Astrocyte (in vitro differentiated cells and primary cell): ENCODE measurements at regions not wholly inside any gene's neighbourhood (a gene's known extent, or its start where the extent isn't known, plus 50 kb on each side); places are given as distances from the start of the nearest gene placed in this dataset.

Experiments
- DNase-seq: peaks from one replicate; pipeline ENCODE4 v3.0.0-alpha.2; 2010; ENCODE audit warnings: low read depth
- FAIRE-seq: peaks from 2 replicates; lab custom pipeline; 2011; peaks lifted over from hg19 to GRCh38; lab: Jason Lieb, UNC
- H2AFZ ChIP-seq: 2 replicates; pipeline ENCODE4 v1.6.0; 2012; ENCODE audit warnings: low read depth, low read length, inconsistent platforms
- H3K27ac ChIP-seq: 2 replicates; pipeline ENCODE4 v1.5.1; 2011; ENCODE audit warnings: low read depth, low read length, inconsistent platforms
- H3K27me3 ChIP-seq: 2 replicates; pipeline ENCODE4 v1.6.0; 2011; ENCODE audit warnings: low read length, inconsistent platforms; ENCODE audit not compliant: insufficient read depth
- H3K36me3 ChIP-seq: 2 replicates; pipeline ENCODE4 v1.5.1; 2011; ENCODE audit warnings: low read length, inconsistent platforms; ENCODE audit not compliant: insufficient read depth
- H3K4me1 ChIP-seq: 2 replicates; pipeline ENCODE4 v1.5.1; 2011; ENCODE audit warnings: low read length, inconsistent platforms; ENCODE audit not compliant: insufficient read depth
- H3K4me2 ChIP-seq: 2 replicates; pipeline ENCODE4 v1.6.0; 2012; ENCODE audit warnings: low read length, inconsistent platforms
- H3K4me3 ChIP-seq: 2 replicates; pipeline ENCODE4 v1.5.1; 2011; ENCODE audit warnings: low read depth, mild to moderate bottlenecking, low read length, inconsistent platforms; ENCODE audit not compliant: insufficient read depth
- H3K79me2 ChIP-seq: 2 replicates; pipeline ENCODE4 v1.6.0; 2012; ENCODE audit warnings: mild to moderate bottlenecking, low read length, inconsistent platforms; ENCODE audit not compliant: insufficient read depth
- H3K9ac ChIP-seq: 2 replicates; pipeline ENCODE4 v1.6.0; 2012; ENCODE audit warnings: mild to moderate bottlenecking, low read length, inconsistent platforms
- H3K9me3 ChIP-seq: 2 replicates; pipeline ENCODE4 v1.5.1; 2012; ENCODE audit warnings: low read depth, mild to moderate bottlenecking, low read length, inconsistent platforms; ENCODE audit not compliant: insufficient read depth
- H4K20me1 ChIP-seq: 2 replicates; pipeline ENCODE4 v1.6.0; 2012; ENCODE audit warnings: low read length, inconsistent platforms; ENCODE audit not compliant: insufficient read depth
- H3K27ac Mint-ChIP-seq: one replicate; pipeline ENCODE4 v1.8.0; 2021; ENCODE audit warnings: mild to moderate bottlenecking, mixed read lengths; ENCODE audit not compliant: unreplicated experiment
- H3K27me3 Mint-ChIP-seq: one replicate; pipeline ENCODE4 v1.8.0; 2021; ENCODE audit warnings: low read depth, mixed read lengths; ENCODE audit not compliant: unreplicated experiment
- H3K36me3 Mint-ChIP-seq: one replicate; pipeline ENCODE4 v1.8.0; 2021; ENCODE audit warnings: low read depth, mixed read lengths; ENCODE audit not compliant: unreplicated experiment
- H3K4me1 Mint-ChIP-seq: one replicate; pipeline ENCODE4 v1.8.0; 2021; ENCODE audit warnings: low read depth, mixed read lengths; ENCODE audit not compliant: unreplicated experiment
- H3K4me3 Mint-ChIP-seq: one replicate; pipeline ENCODE4 v1.8.0; 2021; ENCODE audit warnings: mild to moderate bottlenecking, moderate library complexity, mixed read lengths; ENCODE audit not compliant: unreplicated experiment
- H3K9me3 Mint-ChIP-seq: one replicate; pipeline ENCODE4 v1.8.0; 2021; ENCODE audit warnings: mild to moderate bottlenecking, mixed read lengths; ENCODE audit not compliant: unreplicated experiment
- EZH2 ChIP-seq: IDR thresholded peaks from 2 replicates; pipeline ENCODE4 v1.6.1; 2012; ENCODE audit warnings: mild to moderate bottlenecking, low read length, inconsistent platforms; ENCODE audit not compliant: insufficient read depth
- TF ChIP-seq, protein P1 (sequence below): IDR thresholded peaks from 2 replicates; pipeline ENCODE4 v1.5.1; 2011; ENCODE audit warnings: low read depth, mild to moderate bottlenecking, inconsistent platforms, low read length, moderate library complexity; ENCODE audit not compliant: insufficient read depth

DNA sequence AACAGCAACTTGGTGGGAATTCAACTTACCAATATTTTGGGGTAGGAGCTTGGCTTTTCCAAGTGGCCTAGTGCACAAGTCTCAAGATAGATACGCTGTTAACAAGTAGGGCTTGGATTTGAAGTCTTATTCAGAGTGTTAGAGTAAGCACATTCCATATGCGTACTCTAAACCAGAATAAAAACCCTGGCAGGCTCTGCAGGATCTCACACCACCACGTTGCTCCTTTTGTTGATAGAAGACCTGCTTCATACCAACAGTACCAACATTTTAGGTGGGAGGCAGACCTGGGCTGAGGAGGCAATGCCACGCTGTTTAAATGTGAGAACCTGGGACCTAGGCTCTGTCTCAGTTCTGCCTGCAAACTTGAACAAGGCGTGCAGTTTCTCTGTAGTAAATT, 214.0 kb downstream of the RNF144A start:
- no peak overlapping the region for H3K9ac ChIP-seq
- H3K4me3 ChIP-seq: no peak overlapping the region
- no peaks in the 10 kb centered on the region for H3K27me3 Mint-ChIP-seq
- TF ChIP-seq, protein P1, sequence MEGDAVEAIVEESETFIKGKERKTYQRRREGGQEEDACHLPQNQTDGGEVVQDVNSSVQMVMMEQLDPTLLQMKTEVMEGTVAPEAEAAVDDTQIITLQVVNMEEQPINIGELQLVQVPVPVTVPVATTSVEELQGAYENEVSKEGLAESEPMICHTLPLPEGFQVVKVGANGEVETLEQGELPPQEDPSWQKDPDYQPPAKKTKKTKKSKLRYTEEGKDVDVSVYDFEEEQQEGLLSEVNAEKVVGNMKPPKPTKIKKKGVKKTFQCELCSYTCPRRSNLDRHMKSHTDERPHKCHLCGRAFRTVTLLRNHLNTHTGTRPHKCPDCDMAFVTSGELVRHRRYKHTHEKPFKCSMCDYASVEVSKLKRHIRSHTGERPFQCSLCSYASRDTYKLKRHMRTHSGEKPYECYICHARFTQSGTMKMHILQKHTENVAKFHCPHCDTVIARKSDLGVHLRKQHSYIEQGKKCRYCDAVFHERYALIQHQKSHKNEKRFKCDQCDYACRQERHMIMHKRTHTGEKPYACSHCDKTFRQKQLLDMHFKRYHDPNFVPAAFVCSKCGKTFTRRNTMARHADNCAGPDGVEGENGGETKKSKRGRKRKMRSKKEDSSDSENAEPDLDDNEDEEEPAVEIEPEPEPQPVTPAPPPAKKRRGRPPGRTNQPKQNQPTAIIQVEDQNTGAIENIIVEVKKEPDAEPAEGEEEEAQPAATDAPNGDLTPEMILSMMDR: no peak
- no peak for TF ChIP-seq EZH2
- H3K4me1 ChIP-seq: no peaks in the 10 kb centered on the region
- H3K36me3 ChIP-seq: no peaks in the 10 kb centered on the region
- no peak overlapping the region for H3K4me3 Mint-ChIP-seq
- H3K27ac ChIP-seq: no peak overlapping the region
- H3K4me1 Mint-ChIP-seq: no peaks in the 10 kb centered on the region
- no peaks in the 10 kb centered on the region for H3K36me3 Mint-ChIP-seq
- no peak overlapping the region for H3K27ac Mint-ChIP-seq
- H3K9me3 ChIP-seq: no peaks in the 10 kb centered on the region
- H2AFZ ChIP-seq: no peak overlapping the region
- H3K9me3 Mint-ChIP-seq: peaks cover 3% of the 10 kb centered on the region
- no peak for DNase-seq
- no peak overlapping the region for H3K4me2 ChIP-seq
- no peaks in the 10 kb centered on the region for H3K79me2 ChIP-seq
- no peaks in the 10 kb centered on the region for H3K27me3 ChIP-seq
- no peak for FAIRE-seq
- no peaks in the 10 kb centered on the region for H4K20me1 ChIP-seq

DNA sequence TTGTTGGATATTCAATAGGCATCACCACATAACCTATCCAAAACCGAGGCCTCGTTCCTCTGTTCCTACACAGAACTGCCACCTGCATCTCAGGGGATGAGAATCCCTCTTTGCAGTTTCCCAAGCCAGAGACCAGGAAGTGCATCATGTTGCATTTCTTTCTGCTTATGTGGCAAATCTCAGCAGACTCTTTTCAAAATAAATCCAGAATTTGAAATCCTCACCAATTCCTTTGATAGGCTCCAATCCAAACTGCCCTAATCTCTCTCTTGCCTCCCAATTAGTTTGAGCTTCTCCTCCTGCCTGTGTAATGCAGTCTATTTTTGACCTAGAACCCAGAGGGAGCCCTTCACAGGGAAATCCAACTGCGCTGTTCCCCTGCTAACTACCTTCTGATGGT, 215.5 kb downstream of the RNF144A start:
- Mint-ChIP-seq H3K36me3 (no peaks in the 10 kb centered on the region), H3K27ac (no peak overlapping the region), H3K4me3 (no peak overlapping the region), H3K4me1 (no peaks in the 10 kb centered on the region), H3K9me3 (peaks cover 3% of the 10 kb centered on the region), H3K27me3 (no peaks in the 10 kb centered on the region)
- Histone ChIP-seq H3K79me2 (no peaks in the 10 kb centered on the region), H2AFZ (no peak overlapping the region), H3K4me1 (no peaks in the 10 kb centered on the region), H3K4me2 (no peak overlapping the region), H3K27ac (no peak overlapping the region), H3K27me3 (no peaks in the 10 kb centered on the region), H3K9ac (no peak overlapping the region), H3K4me3 (no peak overlapping the region), H3K9me3 (no peaks in the 10 kb centered on the region), H4K20me1 (no peaks in the 10 kb centered on the region), H3K36me3 (no peaks in the 10 kb centered on the region)
- DNase-seq (no peak), FAIRE-seq (no peak)
- TF ChIP-seq, protein P1: no peak
- no peak for TF ChIP-seq EZH2

DNA sequence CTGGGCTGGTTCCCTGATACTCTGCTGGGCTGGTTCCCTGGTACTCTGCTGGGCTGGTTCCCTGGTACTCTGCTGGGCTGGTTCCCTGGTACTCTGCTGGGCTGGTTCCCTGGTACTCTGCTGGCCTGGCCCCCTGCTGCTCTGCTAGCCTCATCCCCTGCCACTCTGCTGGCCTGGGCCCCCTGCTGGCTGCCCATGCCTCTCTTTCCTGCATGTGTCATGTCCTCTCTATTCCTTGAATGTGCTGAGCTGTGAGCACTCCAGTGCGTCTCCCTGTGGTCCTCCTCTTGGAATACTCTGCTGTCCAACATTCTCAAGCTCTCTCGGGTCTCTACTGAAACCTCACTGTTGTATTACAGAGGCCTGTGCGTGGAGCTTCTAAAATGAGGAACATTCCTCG, 216.3 kb downstream of the RNF144A start:
- Mint-ChIP-seq H3K4me1 (no peaks in the 10 kb centered on the region), H3K27me3 (no peaks in the 10 kb centered on the region), H3K9me3 (peaks cover under 1% of the 10 kb centered on the region), H3K36me3 (no peaks in the 10 kb centered on the region), H3K4me3 (no peak overlapping the region), H3K27ac (no peak overlapping the region)
- H3K4me2 ChIP-seq: no peak overlapping the region
- no peaks in the 10 kb centered on the region for H3K4me1 ChIP-seq
- H3K27ac ChIP-seq: no peak overlapping the region
- no peaks in the 10 kb centered on the region for H4K20me1 ChIP-seq
- DNase-seq (no peak), FAIRE-seq (no peak)
- H2AFZ ChIP-seq: no peak overlapping the region
- TF ChIP-seq EZH2: no peak
- TF ChIP-seq, protein P1: no peak
- no peak overlapping the region for H3K4me3 ChIP-seq
- H3K9ac ChIP-seq: no peak overlapping the region
- H3K79me2 ChIP-seq: no peaks in the 10 kb centered on the region
- no peaks in the 10 kb centered on the region for H3K36me3 ChIP-seq
- no peaks in the 10 kb centered on the region for H3K9me3 ChIP-seq
- H3K27me3 ChIP-seq: no peaks in the 10 kb centered on the region
